ENCODE measurements at regions not wholly inside any gene's neighbourhood (a gene's known extent, or its start where the extent isn't known, plus 50 kb on each side); places are given as distances from the start of the nearest gene placed in this dataset.

DNA sequence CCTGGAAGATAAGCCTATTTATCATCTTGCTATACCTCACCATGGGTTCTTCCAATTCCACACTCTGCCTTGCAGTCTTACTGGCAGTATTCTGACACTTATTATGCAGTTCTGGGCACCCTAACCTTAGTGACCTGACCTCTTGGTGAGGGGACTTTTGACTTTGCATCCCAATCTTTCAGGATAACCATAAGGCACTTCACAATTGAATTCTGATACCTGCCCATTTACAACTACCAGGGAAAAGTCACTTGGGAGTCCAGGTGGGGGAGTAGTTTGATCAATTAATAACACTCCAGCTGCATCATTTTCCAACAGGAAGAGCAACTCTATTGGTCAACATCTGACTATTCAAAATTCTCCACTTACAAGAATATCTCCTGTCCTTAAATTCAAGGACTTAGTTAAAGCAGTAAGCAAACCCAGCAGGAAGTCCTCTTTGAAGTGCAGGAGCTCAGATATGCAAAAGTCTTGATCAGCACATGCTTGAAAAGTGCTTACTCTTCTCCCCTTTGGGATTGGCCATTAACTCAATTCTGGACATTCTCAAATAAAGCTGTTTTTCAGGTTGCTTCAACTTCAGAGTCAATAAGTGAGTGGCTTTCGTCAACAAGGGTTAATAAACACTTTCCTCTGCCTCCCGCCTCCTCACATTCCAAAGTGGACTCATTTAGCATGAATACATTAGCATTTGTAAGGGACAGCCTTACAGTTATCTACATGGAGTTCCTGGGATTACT lies 177.4 kb upstream of the NRIP1 start:
- peak; percentile 7 for DNase-seq (ENCODE audit: low read depth)

DNA sequence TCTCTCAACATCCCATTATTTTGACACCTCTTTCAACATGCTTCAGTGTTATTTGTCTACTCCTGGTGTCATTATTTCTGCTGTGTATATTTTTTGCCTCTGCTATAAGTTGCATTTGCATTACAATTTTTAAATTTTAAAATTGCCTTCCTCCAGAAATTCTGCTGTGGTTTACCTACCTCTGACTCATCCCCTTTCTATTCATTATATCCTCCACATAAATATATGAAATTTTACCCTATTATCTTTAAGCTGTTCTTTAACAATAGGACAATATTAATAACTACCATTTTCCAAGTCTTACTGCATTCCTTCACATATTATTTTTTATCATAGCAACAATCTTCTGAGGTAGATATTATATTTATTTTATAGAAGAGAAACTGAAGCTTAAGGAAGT lies 178.1 kb upstream of the NRIP1 start:
- no peak for DNase-seq (ENCODE audit: low read depth)

GRCh38 chr21:15243406-15243805 lies 178.6 kb upstream of the NRIP1 start:
- no peak for DNase-seq (ENCODE audit: low read depth)

DNA sequence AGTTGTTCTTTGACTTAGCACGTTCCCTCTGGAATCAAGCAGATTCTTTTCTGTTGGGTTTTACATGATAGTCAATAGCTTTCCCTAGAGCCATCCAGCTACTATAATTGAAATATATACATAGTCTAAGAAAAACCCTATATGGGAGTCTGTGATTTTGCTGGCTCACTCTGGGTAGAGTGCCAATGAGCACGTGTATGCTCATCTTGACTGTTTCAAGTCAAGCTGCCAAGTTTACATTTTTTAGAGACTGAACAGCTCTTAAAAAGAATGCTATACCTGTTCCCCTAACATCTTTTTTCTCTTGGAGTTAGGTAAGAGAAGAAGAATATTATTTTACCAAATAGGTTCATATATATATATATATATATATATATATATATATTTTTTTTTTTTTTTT lies 182.8 kb upstream of the NRIP1 start:
- no peak for DNase-seq (ENCODE audit: low read depth)

- no peak for DNase-seq (ENCODE audit: low read depth)
Measured at GRCh38 chr21:15249285-15249993, 184.6 kb upstream of the NRIP1 start.

GRCh38 chr21:15250384-15250783 lies 185.6 kb upstream of the NRIP1 start:
- peak; percentile 7 for DNase-seq (ENCODE audit: low read depth)

GRCh38 chr21:15252431-15252830 lies 187.6 kb upstream of the NRIP1 start:
- DNase-seq (ENCODE audit: low read depth): no peak

- DNase-seq (ENCODE audit: low read depth): no peak
Measured at GRCh38 chr21:15254111-15254510, 189.3 kb upstream of the NRIP1 start.

DNA sequence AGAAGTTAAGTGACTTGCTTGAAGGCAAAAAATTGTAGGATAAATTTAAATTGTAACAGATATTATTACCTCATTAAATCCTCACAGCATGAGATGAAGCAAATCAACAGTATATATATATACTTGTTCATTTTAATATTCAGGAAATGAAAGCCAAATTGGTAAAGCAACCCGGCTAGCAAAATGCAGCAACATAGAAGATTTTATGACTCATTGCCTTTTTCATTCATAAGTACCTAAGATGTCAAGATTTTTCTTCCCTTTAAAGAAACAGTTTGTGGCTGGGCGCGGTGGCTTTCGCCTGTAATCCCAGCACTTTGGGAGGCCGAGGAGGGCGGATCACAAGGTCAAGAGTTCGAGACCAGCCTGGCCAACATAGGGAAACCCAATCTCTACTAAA lies 190.5 kb upstream of the NRIP1 start:
- DNase-seq (ENCODE audit: low read depth): no peak

DNA sequence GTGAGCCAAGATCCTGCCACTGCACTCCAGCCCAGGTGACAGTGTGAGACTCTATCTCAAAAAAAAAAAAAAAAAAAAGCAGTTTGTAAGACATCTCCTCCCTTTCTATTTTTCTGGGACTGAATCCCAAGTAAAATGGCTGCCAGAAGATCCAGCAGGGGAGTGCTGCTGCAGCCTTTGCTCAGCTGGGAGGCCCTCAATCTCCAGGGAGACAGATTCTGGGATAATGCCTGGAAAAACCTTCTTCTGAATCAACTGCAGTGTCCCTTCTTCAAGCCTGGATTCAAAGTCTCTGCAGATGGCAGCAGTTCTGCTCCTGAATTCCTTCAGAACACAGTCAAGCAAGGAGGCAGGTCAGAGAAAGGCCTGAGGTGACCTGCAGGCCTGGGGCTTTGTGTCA lies 191.0 kb upstream of the NRIP1 start:
- DNase-seq (ENCODE audit: low read depth): no peak

DNA sequence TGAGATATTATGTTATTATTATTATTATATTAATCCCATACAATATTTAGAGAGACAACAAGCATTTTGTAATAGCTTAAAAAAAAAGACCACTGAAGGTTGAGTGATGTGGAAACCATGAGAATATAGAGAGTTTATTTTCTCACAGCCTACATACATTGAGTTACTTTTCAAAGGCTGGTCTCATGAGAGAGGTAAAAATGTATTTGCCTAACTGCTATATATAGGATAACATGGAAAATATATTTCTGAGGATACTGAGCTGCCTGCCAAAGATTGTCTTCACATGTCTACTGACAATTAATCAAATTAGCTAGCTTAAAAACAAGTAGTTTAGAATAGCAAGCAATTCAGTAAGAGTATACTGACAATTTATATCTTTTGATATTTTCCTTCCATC lies 192.2 kb upstream of the NRIP1 start:
- no peak for DNase-seq (ENCODE audit: low read depth)

DNA sequence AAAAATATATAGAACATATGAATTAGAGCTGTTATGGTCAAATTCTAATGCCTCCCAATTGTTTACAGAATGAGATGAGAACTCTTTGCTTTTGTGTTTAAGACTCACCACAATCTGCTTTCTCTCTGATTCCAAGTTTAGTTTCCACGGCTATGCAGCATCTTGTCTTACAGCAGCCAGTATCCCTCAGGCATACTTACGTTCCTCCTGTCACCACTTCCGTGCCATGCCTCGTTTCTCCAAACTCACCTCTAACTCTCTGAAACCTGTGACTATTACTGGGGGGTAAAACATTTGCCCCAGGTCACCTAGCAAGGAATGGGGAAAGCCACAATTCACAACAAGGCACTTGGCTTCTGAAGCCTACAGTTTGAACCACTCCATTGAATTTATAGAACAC lies 192.8 kb upstream of the NRIP1 start:
- no peak for DNase-seq (ENCODE audit: low read depth)

DNA sequence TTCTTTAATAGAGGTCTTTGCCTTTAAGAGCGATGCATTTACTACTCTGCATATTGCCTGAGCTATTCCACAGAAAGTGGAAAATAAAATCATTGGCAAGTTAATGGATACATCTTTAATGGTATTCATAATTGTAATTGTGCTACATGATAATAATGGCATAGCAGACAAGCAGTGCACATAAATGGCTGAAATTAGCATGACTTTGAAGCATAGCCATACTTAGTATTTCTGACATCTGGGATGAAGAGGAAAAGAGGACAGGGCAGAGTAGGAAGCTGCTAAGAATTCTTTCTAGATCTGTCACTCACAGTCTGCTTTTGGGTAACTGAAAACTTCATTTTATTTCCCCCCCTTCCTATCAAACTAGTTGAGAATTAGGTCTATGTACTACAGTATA lies 195.0 kb upstream of the NRIP1 start:
- no peak for DNase-seq (ENCODE audit: low read depth)

DNA sequence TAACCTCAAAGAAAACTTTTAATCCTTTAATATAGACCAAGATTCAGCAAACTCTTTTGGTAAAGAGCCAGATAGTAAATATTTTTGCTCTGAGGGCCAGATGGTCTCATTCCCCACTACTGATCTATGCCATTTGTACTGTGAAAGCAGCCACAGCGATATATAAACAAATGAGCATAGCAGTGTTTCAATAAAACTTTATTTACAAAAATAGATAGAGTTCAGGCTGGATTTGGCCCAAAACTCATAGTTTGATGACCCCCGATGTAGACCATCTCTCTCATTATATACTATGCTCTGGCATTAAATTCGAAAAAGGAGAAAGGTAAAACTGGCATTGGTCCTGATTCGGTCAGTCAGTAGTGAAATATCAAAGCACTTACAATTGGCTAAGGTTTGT lies 195.8 kb upstream of the NRIP1 start:
- no peak for DNase-seq (ENCODE audit: low read depth)

- no peak for DNase-seq (ENCODE audit: low read depth)
Measured at GRCh38 chr21:15264084-15264665, 199.4 kb upstream of the NRIP1 start.

DNA sequence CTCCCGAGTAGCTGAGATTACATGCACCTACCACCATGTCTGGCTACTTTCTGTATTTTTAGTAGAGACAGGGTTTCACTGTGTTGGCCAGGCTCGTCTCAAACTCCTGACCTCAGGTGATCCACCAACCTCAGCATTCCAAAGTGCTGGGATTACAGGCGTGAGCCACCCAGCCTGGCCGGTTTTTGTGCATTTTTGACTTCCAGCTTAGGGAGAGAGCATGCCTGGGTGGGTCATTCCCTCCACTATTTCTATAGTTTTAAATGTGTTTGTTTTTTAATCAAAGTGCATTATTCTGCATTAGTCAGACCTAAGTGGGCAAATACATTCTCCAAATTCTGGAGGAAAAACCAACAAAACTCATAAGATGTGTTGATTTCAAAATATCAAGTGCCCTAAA lies 207.4 kb upstream of the NRIP1 start:
- DNase-seq (ENCODE audit: low read depth): no peak

DNA sequence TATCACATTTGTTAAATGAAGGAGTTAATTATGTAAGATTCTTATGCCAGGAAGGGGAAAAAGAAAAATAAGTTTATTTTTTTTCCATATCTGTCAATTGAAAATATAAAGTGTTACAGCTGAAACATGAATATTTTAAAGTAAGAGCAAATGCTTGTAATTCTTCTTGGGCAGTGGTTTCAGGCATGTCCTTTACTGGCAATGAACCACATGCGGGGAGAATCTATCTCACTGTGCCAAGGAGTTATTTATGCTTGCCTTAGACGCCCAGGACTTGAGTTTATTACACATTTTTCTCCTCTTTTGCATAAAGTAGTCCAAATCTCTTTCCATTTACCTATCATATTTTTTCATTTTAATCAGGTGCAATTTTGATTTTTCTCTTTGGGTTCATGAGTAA lies 207.8 kb upstream of the NRIP1 start:
- DNase-seq (ENCODE audit: low read depth): peak; percentile 41

DNA sequence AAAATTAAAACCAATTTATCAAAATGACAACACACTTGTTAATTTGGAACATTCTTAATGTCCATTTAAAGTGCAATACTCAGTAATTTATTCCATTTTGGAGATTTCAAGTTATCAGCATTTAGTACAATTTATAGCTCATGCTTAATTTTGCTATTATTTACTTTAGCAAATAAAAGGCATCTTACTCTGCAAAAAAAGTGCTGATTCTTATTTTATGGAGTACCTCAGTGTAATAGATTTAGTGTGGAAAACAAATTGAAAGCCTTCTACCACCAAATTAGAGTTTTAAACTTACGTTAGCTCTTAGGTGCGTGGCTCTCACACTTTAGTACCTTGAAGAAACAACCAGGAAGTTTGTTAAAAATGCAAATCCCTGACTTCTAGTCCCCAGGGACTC lies 208.4 kb upstream of the NRIP1 start:
- DNase-seq (ENCODE audit: low read depth): no peak

GRCh38 chr21:15274701-15275485 lies 210.1 kb upstream of the NRIP1 start:
- no peak for DNase-seq (ENCODE audit: low read depth)

- DNase-seq (ENCODE audit: low read depth): no peak
Measured at GRCh38 chr21:15275615-15276235, 210.9 kb upstream of the NRIP1 start.

DNA sequence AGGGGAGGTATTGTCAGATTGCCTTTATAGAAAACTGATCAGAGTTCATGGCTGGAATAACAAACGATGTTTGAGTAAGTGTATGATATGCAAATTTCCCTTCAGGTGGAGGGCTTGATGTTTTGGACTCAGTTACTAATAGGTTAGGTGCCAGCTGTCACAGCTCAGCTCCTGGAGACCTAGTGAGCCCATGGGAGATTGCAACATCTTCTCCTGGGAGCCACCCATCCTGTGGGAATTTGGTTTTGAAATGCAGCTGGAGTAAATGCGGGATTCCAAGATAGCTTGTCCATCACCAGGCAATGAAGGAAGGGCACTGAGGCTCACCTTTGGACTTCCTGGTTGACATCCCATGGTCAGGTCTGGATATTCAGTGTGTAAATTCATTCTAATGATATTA lies 211.4 kb upstream of the NRIP1 start:
- DNase-seq (ENCODE audit: low read depth): no peak

DNA sequence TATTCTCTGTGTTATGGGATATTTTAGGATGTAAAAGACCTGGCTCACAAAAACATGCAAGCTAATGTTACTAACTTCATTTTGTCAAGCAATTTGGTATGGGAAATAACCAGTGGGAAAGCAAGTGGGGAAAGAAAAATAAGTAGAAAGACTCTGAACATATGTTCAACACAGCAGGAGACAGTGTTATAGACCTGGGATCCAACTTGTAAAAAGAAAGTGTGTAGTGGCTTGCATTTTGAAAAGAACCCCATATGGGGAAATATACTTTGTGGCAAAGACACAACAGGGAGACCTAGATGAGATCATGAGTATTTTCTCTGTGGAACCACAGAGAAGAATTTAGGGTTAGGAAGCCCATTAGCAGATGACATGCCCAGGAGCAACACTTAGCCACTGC lies 212.7 kb upstream of the NRIP1 start:
- DNase-seq (ENCODE audit: low read depth): no peak

Data from amniotic epithelial cell (primary cell).